ENCODE measurements at regions not wholly inside any gene's neighbourhood (a gene's known extent, or its start where the extent isn't known, plus 50 kb on each side); places are given as distances from the start of the nearest gene placed in this dataset.

DNA sequence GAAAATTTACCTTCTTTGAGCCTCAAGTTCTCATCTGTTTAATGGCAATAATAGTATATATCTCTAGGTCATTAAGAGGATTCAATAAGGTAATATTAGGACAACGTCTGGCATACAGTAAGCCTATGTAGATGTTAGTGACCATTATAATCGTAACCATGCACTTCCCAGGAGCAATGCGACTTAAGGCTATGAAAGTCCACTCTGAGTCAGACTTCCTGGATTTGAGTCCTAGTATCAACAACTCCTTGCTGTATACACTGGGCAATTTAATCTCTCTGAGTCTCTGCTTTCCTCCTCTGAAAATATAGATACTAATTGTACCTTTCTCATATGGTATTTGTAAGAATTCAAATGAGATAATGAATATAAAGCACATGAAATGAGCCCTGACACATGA is 168.1 kb upstream of the HDDC2 start:
- H3K4me1 ChIP-seq (ENCODE audit: insufficient read depth, low read length, severe bottlenecking), result peaks cover 35% of the 10 kb centered on the region
- no peak overlapping the region for H3K4me3 ChIP-seq (ENCODE audit: low read depth, low read length, poor library complexity, severe bottlenecking)
- no peaks in the 10 kb centered on the region for H4K20me1 ChIP-seq (ENCODE audit: insufficient read depth, low read length)
- no peak overlapping the region for H3K9ac ChIP-seq (ENCODE audit: low read length)
- no peaks in the 10 kb centered on the region for H3K9me2 ChIP-seq (ENCODE audit: low read depth, low read length)
- H3F3A ChIP-seq (ENCODE audit: insufficient read depth, low read length), result peaks cover 3% of the 10 kb centered on the region; the same call in 1 of the 2 replicates
- no peak overlapping the region for H3K27ac ChIP-seq (ENCODE audit: low read depth, low read length, poor library complexity, severe bottlenecking)
- H3K4me2 ChIP-seq (ENCODE audit: low read length), result no peak overlapping the region
- H3K36me3 ChIP-seq (ENCODE audit: insufficient read depth, low read length), result no peaks in the 10 kb centered on the region
- H3K79me2 ChIP-seq (ENCODE audit: insufficient read depth, low read length), result no peaks in the 10 kb centered on the region
- H2AFZ ChIP-seq (ENCODE audit: low read length), result no peak overlapping the region
- H3K27me3 ChIP-seq (ENCODE audit: insufficient read depth, low read length), result no peaks in the 10 kb centered on the region
- H3K9me3 ChIP-seq (ENCODE audit: low read length), result no peaks in the 10 kb centered on the region; the same call in 1 of the 2 replicates
- TF ChIP-seq EZH2 (IDR thresholded peaks at IDR 0.05; ENCODE audit: borderline replicate concordance, low read length), result no peak
- TF ChIP-seq, protein P1, sequence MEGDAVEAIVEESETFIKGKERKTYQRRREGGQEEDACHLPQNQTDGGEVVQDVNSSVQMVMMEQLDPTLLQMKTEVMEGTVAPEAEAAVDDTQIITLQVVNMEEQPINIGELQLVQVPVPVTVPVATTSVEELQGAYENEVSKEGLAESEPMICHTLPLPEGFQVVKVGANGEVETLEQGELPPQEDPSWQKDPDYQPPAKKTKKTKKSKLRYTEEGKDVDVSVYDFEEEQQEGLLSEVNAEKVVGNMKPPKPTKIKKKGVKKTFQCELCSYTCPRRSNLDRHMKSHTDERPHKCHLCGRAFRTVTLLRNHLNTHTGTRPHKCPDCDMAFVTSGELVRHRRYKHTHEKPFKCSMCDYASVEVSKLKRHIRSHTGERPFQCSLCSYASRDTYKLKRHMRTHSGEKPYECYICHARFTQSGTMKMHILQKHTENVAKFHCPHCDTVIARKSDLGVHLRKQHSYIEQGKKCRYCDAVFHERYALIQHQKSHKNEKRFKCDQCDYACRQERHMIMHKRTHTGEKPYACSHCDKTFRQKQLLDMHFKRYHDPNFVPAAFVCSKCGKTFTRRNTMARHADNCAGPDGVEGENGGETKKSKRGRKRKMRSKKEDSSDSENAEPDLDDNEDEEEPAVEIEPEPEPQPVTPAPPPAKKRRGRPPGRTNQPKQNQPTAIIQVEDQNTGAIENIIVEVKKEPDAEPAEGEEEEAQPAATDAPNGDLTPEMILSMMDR (IDR thresholded peaks at IDR 0.05; ENCODE audit: low read length), result no peak

DNA sequence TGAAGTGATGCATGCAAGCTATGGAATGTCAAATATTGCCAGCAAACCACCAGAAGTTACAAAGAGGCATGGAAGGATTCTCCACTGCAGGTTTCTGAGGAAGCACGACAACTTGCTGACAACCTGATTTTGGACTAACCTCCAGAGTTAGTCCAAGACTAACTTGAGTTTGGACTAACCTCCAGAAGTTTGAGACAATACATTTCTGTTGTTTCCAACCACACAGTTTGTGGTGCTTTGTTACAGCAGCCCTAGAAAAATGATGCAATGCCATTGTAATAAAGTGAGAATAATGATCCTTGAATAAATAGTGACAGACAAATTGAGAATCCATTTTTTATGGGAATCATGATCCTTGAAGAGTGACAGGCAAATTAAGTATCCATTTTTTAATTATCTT is 169.9 kb upstream of the HDDC2 start:
- Histone ChIP-seq H3K4me1 (ENCODE audit: insufficient read depth, low read length, severe bottlenecking) (peaks cover 47% of the 10 kb centered on the region), H3K27me3 (ENCODE audit: insufficient read depth, low read length) (no peaks in the 10 kb centered on the region), H4K20me1 (ENCODE audit: insufficient read depth, low read length) (no peaks in the 10 kb centered on the region), H3K9me2 (ENCODE audit: low read depth, low read length) (no peaks in the 10 kb centered on the region), H3K79me2 (ENCODE audit: insufficient read depth, low read length) (no peaks in the 10 kb centered on the region), H3F3A (ENCODE audit: insufficient read depth, low read length) (peaks cover 3% of the 10 kb centered on the region; the same call in 1 of the 2 replicates), H3K9me3 (ENCODE audit: low read length) (no peaks in the 10 kb centered on the region; the same call in 1 of the 2 replicates), H3K9ac (ENCODE audit: low read length) (no peak overlapping the region), H3K27ac (ENCODE audit: low read depth, low read length, poor library complexity, severe bottlenecking) (no peak overlapping the region), H2AFZ (ENCODE audit: low read length) (no peak overlapping the region), H3K4me3 (ENCODE audit: low read depth, low read length, poor library complexity, severe bottlenecking) (no peak overlapping the region), H3K4me2 (ENCODE audit: low read length) (no peak overlapping the region), H3K36me3 (ENCODE audit: insufficient read depth, low read length) (no peaks in the 10 kb centered on the region)
- no peak for TF ChIP-seq EZH2 (IDR thresholded peaks at IDR 0.05; ENCODE audit: borderline replicate concordance, low read length)
- TF ChIP-seq, protein P1 (IDR thresholded peaks at IDR 0.05; ENCODE audit: low read length), result no peak

GRCh38 chr6:125474061-125474460 is 172.3 kb upstream of the HDDC2 start:
- no peak overlapping the region for H2AFZ ChIP-seq (ENCODE audit: low read length)
- no peak overlapping the region for H3K27ac ChIP-seq (ENCODE audit: low read depth, low read length, poor library complexity, severe bottlenecking)
- no peaks in the 10 kb centered on the region for H4K20me1 ChIP-seq (ENCODE audit: insufficient read depth, low read length)
- H3K79me2 ChIP-seq (ENCODE audit: insufficient read depth, low read length), result no peaks in the 10 kb centered on the region
- no peaks in the 10 kb centered on the region for H3K27me3 ChIP-seq (ENCODE audit: insufficient read depth, low read length)
- TF ChIP-seq EZH2 (IDR thresholded peaks at IDR 0.05; ENCODE audit: borderline replicate concordance, low read length), result no peak
- TF ChIP-seq, protein P1 (IDR thresholded peaks at IDR 0.05; ENCODE audit: low read length), result no peak
- no peak overlapping the region for H3K9ac ChIP-seq (ENCODE audit: low read length)
- H3K4me3 ChIP-seq (ENCODE audit: low read depth, low read length, poor library complexity, severe bottlenecking), result no peak overlapping the region
- H3K9me2 ChIP-seq (ENCODE audit: low read depth, low read length), result no peaks in the 10 kb centered on the region
- peaks cover 3% of the 10 kb centered on the region; the same call in 1 of the 2 replicates for H3F3A ChIP-seq (ENCODE audit: insufficient read depth, low read length)
- H3K4me1 ChIP-seq (ENCODE audit: insufficient read depth, low read length, severe bottlenecking), result peaks cover 48% of the 10 kb centered on the region
- no peaks in the 10 kb centered on the region for H3K36me3 ChIP-seq (ENCODE audit: insufficient read depth, low read length)
- no peaks in the 10 kb centered on the region for H3K9me3 ChIP-seq (ENCODE audit: low read length)
- H3K4me2 ChIP-seq (ENCODE audit: low read length), result no peak overlapping the region

All from OCI-LY1 (cell line).